ENCODE measurements at regions not wholly inside any gene's neighbourhood (a gene's known extent, or its start where the extent isn't known, plus 50 kb on each side); places are given as distances from the start of the nearest gene placed in this dataset.

DNA sequence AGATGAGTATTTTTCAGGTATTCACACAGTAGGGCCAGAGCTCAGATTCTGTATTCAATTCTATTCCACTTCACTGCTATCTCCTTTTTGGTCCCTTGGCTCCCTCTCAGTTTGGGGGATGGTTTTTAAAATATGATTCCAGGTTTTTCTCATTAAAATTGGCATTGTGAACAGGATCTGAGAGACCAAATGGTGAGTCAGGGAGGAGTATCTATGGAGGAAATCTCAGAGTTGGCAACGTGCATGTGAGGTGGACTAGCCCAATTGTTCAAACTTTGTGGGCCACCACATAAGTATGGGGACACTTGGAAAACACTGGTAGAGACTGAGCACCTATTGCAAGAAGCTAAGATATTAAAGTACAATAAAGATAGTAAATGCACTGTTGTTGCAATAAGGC is 53.9 kb upstream of the TTC14 start:
- TF ChIP-seq, protein P1, sequence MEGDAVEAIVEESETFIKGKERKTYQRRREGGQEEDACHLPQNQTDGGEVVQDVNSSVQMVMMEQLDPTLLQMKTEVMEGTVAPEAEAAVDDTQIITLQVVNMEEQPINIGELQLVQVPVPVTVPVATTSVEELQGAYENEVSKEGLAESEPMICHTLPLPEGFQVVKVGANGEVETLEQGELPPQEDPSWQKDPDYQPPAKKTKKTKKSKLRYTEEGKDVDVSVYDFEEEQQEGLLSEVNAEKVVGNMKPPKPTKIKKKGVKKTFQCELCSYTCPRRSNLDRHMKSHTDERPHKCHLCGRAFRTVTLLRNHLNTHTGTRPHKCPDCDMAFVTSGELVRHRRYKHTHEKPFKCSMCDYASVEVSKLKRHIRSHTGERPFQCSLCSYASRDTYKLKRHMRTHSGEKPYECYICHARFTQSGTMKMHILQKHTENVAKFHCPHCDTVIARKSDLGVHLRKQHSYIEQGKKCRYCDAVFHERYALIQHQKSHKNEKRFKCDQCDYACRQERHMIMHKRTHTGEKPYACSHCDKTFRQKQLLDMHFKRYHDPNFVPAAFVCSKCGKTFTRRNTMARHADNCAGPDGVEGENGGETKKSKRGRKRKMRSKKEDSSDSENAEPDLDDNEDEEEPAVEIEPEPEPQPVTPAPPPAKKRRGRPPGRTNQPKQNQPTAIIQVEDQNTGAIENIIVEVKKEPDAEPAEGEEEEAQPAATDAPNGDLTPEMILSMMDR (IDR thresholded peaks at IDR 0.05 in 2 of 3, conservative IDR thresholded peaks at IDR 0.05 in 1 of 3; ENCODE audit: insufficient read depth in 2 of 3, low read depth in 1 of 3, low read length in 3 of 3) = no peak
- TF ChIP-seq, protein P2, sequence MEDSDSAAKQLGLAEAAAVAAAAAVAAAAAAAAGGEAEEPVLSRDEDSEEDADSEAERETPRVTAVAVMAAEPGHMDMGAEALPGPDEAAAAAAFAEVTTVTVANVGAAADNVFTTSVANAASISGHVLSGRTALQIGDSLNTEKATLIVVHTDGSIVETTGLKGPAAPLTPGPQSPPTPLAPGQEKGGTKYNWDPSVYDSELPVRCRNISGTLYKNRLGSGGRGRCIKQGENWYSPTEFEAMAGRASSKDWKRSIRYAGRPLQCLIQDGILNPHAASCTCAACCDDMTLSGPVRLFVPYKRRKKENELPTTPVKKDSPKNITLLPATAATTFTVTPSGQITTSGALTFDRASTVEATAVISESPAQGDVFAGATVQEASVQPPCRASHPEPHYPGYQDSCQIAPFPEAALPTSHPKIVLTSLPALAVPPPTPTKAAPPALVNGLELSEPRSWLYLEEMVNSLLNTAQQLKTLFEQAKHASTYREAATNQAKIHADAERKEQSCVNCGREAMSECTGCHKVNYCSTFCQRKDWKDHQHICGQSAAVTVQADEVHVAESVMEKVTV (CRISPR knock-in tag; IDR thresholded peaks at IDR 0.05) = no peak
- TF ChIP-seq ZNF354B (CRISPR knock-in tag; IDR thresholded peaks at IDR 0.05) = no peak
- no peak for TF ChIP-seq EGR1 (conservative IDR thresholded peaks at IDR 0.05)
- no peak for TF ChIP-seq FOXJ3 (CRISPR knock-in tag; IDR thresholded peaks at IDR 0.05)
- no peak for TF ChIP-seq JUND (IDR thresholded peaks at IDR 0.05; ENCODE audit: borderline replicate concordance, low read depth, low read length)
- no peak for TF ChIP-seq JUND (tag; IDR thresholded peaks at IDR 0.05; ENCODE audit: borderline replicate concordance, low read depth, low read length)
